HCT116 (cell line): ENCODE measurements at regions not wholly inside any gene's neighbourhood (a gene's known extent, or its start where the extent isn't known, plus 50 kb on each side); places are given as distances from the start of the nearest gene placed in this dataset.

Experiments
- ATAC-seq: fragments of 200-7000 bp; cut with Tn5 transposase; 2 replicates; pipeline ENCODE4 v1.9.1; 2020; ENCODE audit warnings: mild to moderate bottlenecking, moderate library complexity
- BruUV-seq: library from RNA; stranded (reverse); fragments of 400-500 nt; replicated peaks from 2 replicates; lab custom pipeline; 2021; lab: Mats Ljungman, UMichigan
- CTCF ChIA-PET: fragments of 300-600 bp; sonication (Branson Sonifier 250); formaldehyde crosslinking; loops from one replicate; lab custom pipeline; 2021; ENCODE audit warnings: antibody characterized with exemption; lab: Charles Lee
- POLR2A ChIA-PET: fragments of 300-600, 350-600 bp; sonication (Branson Sonifier 250); formaldehyde crosslinking; loops from one replicate; lab custom pipeline; 2021; ENCODE audit warnings: antibody characterized with exemption; lab: Charles Lee
- RAD21 ChIA-PET, 2 experiments: fragments of 300-600 bp; sonication (Branson Sonifier 250); formaldehyde crosslinking; loops; one replicate each; lab custom pipeline; 2023; ENCODE audit warnings: low total read pairs in 2 of 2; ENCODE audit not compliant: uncharacterized antibody in 2 of 2, unreplicated experiment in 2 of 2, low non-redundant PET in 1 of 2; lab: Charles Lee
- DNase-seq: peaks from one replicate; pipeline ENCODE4 v3.0.0-alpha.2; 2010; ENCODE audit warnings: low read depth, low spot score
- H2AFZ ChIP-seq: fragments of 200-600 bp; shearing (Covaris generic), sonication (generic); 2 replicates; pipeline ENCODE4 v1.6.1; 2017; ENCODE audit warnings: low read depth, mixed run types, mixed read lengths, antibody characterized with exemption, low read length; ENCODE audit not compliant: poor library complexity, severe bottlenecking
- H3K27ac ChIP-seq: 2 replicates; pipeline ENCODE4 v1.5.1; 2012; ENCODE audit warnings: low read depth, low read length
- H3K27me3 ChIP-seq: fragments of 200-600 bp; sonication (generic); 2 replicates; pipeline ENCODE4 v1.6.1; 2016; ENCODE audit warnings: mixed run types, low read length, mixed read lengths; ENCODE audit not compliant: insufficient read depth
- H3K36me3 ChIP-seq, 2 experiments: fragments of 200-500 bp in 1 of 2; fragments of 200-600 bp in 1 of 2; sonication (Bioruptor generic) in 1 of 2; sonication (generic) in 1 of 2; 2 replicates each; pipeline versions ENCODE4 v1.5.1 to v1.6.1; 2014 to 2016; ENCODE audit warnings: low read length in 2 of 2, inconsistent platforms in 1 of 2, mixed read lengths in 1 of 2, mixed run types in 1 of 2; ENCODE audit not compliant: insufficient read depth in 2 of 2, control insufficient read depth in 1 of 2
- H3K4me1 ChIP-seq, 2 experiments: fragments of 200-600 bp in 1 of 2; sonication (generic) in 1 of 2; 2 replicates each; pipeline versions ENCODE4 v1.5.1 to v1.6.1; 2012 to 2017; ENCODE audit warnings: low read length in 2 of 2, inconsistent platforms in 1 of 2, mild to moderate bottlenecking in 1 of 2, mixed read lengths in 1 of 2, mixed run types in 1 of 2, moderate library complexity in 1 of 2; ENCODE audit not compliant: insufficient read depth in 2 of 2, control insufficient read depth in 1 of 2
- H3K4me2 ChIP-seq: fragments of 200-600 bp; sonication (generic); 2 replicates; pipeline ENCODE4 v1.6.1; 2017; ENCODE audit warnings: mixed run types, low read length, mixed read lengths
- H3K4me3 ChIP-seq, 2 experiments: fragments of 200-600 bp in 1 of 2; sonication (generic) in 1 of 2; replicated peaks in 1 of 2; 2 replicates each; pipeline ENCODE4 v1.5.1; 2011 to 2016; ENCODE audit warnings: low read length in 2 of 2, control low read depth in 1 of 2, low read depth in 1 of 2, mild to moderate bottlenecking in 1 of 2, mixed read lengths in 1 of 2, mixed run types in 1 of 2
- H3K79me2 ChIP-seq: fragments of 200-600 bp; sonication (generic); 2 replicates; pipeline ENCODE4 v1.6.1; 2017; ENCODE audit warnings: mild to moderate bottlenecking, mixed run types, low read length, moderate library complexity, mixed read lengths; ENCODE audit not compliant: insufficient read depth
- H3K9ac ChIP-seq: fragments of 200-600 bp; sonication (generic); 2 replicates; pipeline ENCODE4 v1.6.1; 2016; ENCODE audit warnings: low read length, mixed read lengths
- H3K9me2 ChIP-seq: fragments of 200-600 bp; sonication (generic), shearing (Covaris generic); 2 replicates; pipeline ENCODE4 v1.6.1; 2017; ENCODE audit warnings: mixed run types, mild to moderate bottlenecking, moderate library complexity; ENCODE audit not compliant: insufficient read depth
- H3K9me3 ChIP-seq, 2 experiments: fragments of 200-500 bp in 1 of 2; fragments of 200-600 bp in 1 of 2; sonication (Bioruptor generic) in 1 of 2; sonication (generic) in 1 of 2; 2 replicates each; pipeline ENCODE4 v1.6.1; 2014 to 2017; ENCODE audit warnings: low read length in 2 of 2, mixed read lengths in 2 of 2, inconsistent platforms in 1 of 2, low read depth in 1 of 2, mild to moderate bottlenecking in 1 of 2, mixed run types in 1 of 2, moderate library complexity in 1 of 2; ENCODE audit not compliant: control insufficient read depth in 1 of 2, insufficient read depth in 1 of 2
- H4K20me1 ChIP-seq: fragments of 200-600 bp; sonication (generic), shearing (Covaris generic); 2 replicates; pipeline ENCODE4 v1.6.1; 2017; ENCODE audit warnings: mixed run types, mild to moderate bottlenecking, moderate library complexity; ENCODE audit not compliant: insufficient read depth
- CBX3 ChIP-seq: IDR thresholded peaks from 2 replicates; pipeline ENCODE4 v1.6.1; 2012; ENCODE audit warnings: low read depth
- CEBPB ChIP-seq: IDR thresholded peaks from 2 replicates; pipeline ENCODE4 v1.6.1; 2012; ENCODE audit warnings: low read depth
- EGR1 ChIP-seq: IDR thresholded peaks from 2 replicates; pipeline ENCODE4 v1.6.1; 2012; ENCODE audit warnings: low read depth
- ELF1 ChIP-seq: IDR thresholded peaks from 2 replicates; pipeline ENCODE4 v1.6.1; 2012; ENCODE audit warnings: low read depth, borderline replicate concordance
- EZH2 ChIP-seq: fragments of 200-600 bp; sonication (generic); IDR thresholded peaks from 2 replicates; pipeline ENCODE4 v1.6.1; 2017; ENCODE audit warnings: antibody characterized with exemption, mixed run types
- EZH2phosphoT487 ChIP-seq: fragments of 200-600 bp; IDR thresholded peaks from 2 replicates; pipeline ENCODE4 v1.6.1; 2018; ENCODE audit warnings: antibody characterized with exemption, borderline replicate concordance
- FOSL1 ChIP-seq: IDR thresholded peaks from 2 replicates; pipeline ENCODE4 v1.6.1; 2012; ENCODE audit warnings: low read depth
- JUND ChIP-seq: IDR thresholded peaks from 2 replicates; pipeline ENCODE4 v1.6.1; 2012
- POLR2A ChIP-seq: IDR thresholded peaks from 2 replicates; pipeline ENCODE4 v1.7.0; 2011; ENCODE audit warnings: borderline replicate concordance; ENCODE audit not compliant: insufficient read depth, insufficient read length; ENCODE audit errors: extremely low read depth
- POLR2AphosphoS5 ChIP-seq: IDR thresholded peaks from 2 replicates; pipeline ENCODE4 v1.6.1; 2011; ENCODE audit warnings: mild to moderate bottlenecking, low read depth, low read length, moderate library complexity
- RAD21 ChIP-seq: IDR thresholded peaks from 2 replicates; pipeline ENCODE4 v1.6.1; 2012; ENCODE audit warnings: low read depth, mild to moderate bottlenecking
- SP1 ChIP-seq: IDR thresholded peaks from 2 replicates; pipeline ENCODE4 v1.6.1; 2012; ENCODE audit warnings: low read depth
- SRF ChIP-seq: IDR thresholded peaks from 2 replicates; pipeline ENCODE4 v1.6.1; 2012; ENCODE audit warnings: low read depth
- TCF7L2 ChIP-seq: IDR thresholded peaks from 2 replicates; pipeline ENCODE4 v1.7.0; 2011; ENCODE audit warnings: borderline replicate concordance, inconsistent platforms; ENCODE audit not compliant: insufficient read depth, insufficient read length; ENCODE audit errors: extremely low read depth
- ZFX ChIP-seq: fragments of 450-650 bp; IDR thresholded peaks from 2 replicates; pipeline ENCODE4 v1.6.1; 2017
- ZNF274 ChIP-seq: fragments of 200-500 bp; sonication (Bioruptor generic); IDR thresholded peaks from 2 replicates; pipeline ENCODE4 v1.6.1; 2014; ENCODE audit warnings: mild to moderate bottlenecking, low read depth, low read length, inconsistent platforms
- intact Hi-C: fragments of 100-400 bp; cut with micrococcal nuclease; formaldehyde crosslinking; loops from 2 replicates; pipeline ENCODE4 v1.10.0; 2022
- TF ChIP-seq, protein P1 (sequence below): IDR thresholded peaks from 2 replicates; pipeline ENCODE4 v1.6.1; 2012; ENCODE audit warnings: low read depth
- TF ChIP-seq, protein P2 (sequence below), 3 experiments: fragments of 200-600 bp in 1 of 3; sonication (generic) in 1 of 3; IDR thresholded peaks in 2 of 3; conservative IDR thresholded peaks in 1 of 3; 2 replicates each; pipeline ENCODE4 v1.5.1; 2012 to 2017; ENCODE audit warnings: low read depth in 2 of 3, low read length in 2 of 3, antibody characterized with exemption in 1 of 3, borderline replicate concordance in 1 of 3, control low read depth in 1 of 3, mild to moderate bottlenecking in 1 of 3, mixed read lengths in 1 of 3, mixed run types in 1 of 3, moderate library complexity in 1 of 3; ENCODE audit not compliant: insufficient read depth in 1 of 3
- TF ChIP-seq, protein P3 (sequence below): IDR thresholded peaks from 2 replicates; pipeline ENCODE4 v1.6.1; 2012
- TF ChIP-seq, protein P4 (sequence below): IDR thresholded peaks from 2 replicates; pipeline ENCODE4 v1.6.1; 2012

DNA sequence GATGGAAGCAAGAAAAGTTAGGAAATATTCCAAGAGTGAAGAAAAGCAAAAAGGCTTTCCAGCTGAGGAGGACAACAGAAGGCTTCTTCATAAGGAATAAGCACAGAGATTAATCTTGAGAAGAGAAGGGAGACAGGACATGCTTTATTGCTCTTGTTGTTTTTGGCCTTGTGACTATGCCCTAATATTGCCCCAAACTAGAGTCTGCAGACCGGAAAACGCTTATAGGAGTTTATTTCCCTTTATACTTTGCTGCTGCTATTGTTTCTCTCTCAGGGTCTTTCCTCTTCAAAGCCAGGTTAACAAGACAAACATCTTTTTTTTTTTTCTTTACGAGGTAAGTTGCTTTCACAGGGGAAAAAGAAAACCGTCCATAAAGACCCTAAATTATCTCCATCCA lies 991.4 kb downstream of the ADGRL2 start:
- Histone ChIP-seq H3K9me3 (peaks cover 0 to 4% of the 10 kb centered on the region in 2 experiments; a peak in 2 of 4 replicates), H4K20me1 (no peaks in the 10 kb centered on the region), H3K4me3 (no peak overlapping the region), H3K9me2 (no peaks in the 10 kb centered on the region), H3K9ac (no peak overlapping the region), H3K79me2 (no peaks in the 10 kb centered on the region), H2AFZ (no peak overlapping the region), H3K4me1 (no peaks in the 10 kb centered on the region), H3K36me3 (no peaks in the 10 kb centered on the region), H3K27me3 (no peaks in the 10 kb centered on the region), H3K4me2 (no peak overlapping the region), H3K27ac (no peak overlapping the region)
- CTCF ChIA-PET: no interaction called here
- POLR2A ChIA-PET: no interaction called here
- BruUV-seq: no TSS peak
- DNase-seq (no peak), ATAC-seq (no peak)
- TF ChIP-seq RAD21 (no peak), JUND (no peak), ZFX (no peak), FOSL1 (no peak), POLR2AphosphoS5 (no peak), EZH2 (no peak), POLR2A (no peak), ELF1 (no peak), TCF7L2 (no peak), SP1 (no peak), EZH2phosphoT487 (no peak), CBX3 (no peak), SRF (no peak), CEBPB (no peak), EGR1 (no peak), ZNF274 (no peak)
- TF ChIP-seq, protein P1, sequence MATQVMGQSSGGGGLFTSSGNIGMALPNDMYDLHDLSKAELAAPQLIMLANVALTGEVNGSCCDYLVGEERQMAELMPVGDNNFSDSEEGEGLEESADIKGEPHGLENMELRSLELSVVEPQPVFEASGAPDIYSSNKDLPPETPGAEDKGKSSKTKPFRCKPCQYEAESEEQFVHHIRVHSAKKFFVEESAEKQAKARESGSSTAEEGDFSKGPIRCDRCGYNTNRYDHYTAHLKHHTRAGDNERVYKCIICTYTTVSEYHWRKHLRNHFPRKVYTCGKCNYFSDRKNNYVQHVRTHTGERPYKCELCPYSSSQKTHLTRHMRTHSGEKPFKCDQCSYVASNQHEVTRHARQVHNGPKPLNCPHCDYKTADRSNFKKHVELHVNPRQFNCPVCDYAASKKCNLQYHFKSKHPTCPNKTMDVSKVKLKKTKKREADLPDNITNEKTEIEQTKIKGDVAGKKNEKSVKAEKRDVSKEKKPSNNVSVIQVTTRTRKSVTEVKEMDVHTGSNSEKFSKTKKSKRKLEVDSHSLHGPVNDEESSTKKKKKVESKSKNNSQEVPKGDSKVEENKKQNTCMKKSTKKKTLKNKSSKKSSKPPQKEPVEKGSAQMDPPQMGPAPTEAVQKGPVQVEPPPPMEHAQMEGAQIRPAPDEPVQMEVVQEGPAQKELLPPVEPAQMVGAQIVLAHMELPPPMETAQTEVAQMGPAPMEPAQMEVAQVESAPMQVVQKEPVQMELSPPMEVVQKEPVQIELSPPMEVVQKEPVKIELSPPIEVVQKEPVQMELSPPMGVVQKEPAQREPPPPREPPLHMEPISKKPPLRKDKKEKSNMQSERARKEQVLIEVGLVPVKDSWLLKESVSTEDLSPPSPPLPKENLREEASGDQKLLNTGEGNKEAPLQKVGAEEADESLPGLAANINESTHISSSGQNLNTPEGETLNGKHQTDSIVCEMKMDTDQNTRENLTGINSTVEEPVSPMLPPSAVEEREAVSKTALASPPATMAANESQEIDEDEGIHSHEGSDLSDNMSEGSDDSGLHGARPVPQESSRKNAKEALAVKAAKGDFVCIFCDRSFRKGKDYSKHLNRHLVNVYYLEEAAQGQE: no peak
- TF ChIP-seq, protein P2, sequence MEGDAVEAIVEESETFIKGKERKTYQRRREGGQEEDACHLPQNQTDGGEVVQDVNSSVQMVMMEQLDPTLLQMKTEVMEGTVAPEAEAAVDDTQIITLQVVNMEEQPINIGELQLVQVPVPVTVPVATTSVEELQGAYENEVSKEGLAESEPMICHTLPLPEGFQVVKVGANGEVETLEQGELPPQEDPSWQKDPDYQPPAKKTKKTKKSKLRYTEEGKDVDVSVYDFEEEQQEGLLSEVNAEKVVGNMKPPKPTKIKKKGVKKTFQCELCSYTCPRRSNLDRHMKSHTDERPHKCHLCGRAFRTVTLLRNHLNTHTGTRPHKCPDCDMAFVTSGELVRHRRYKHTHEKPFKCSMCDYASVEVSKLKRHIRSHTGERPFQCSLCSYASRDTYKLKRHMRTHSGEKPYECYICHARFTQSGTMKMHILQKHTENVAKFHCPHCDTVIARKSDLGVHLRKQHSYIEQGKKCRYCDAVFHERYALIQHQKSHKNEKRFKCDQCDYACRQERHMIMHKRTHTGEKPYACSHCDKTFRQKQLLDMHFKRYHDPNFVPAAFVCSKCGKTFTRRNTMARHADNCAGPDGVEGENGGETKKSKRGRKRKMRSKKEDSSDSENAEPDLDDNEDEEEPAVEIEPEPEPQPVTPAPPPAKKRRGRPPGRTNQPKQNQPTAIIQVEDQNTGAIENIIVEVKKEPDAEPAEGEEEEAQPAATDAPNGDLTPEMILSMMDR (IDR thresholded peaks at IDR 0.05 in 2 of 3, conservative IDR thresholded peaks at IDR 0.05 in 1 of 3; ENCODE audit: borderline replicate concordance in 1 of 3, insufficient read depth in 1 of 3, low read depth in 2 of 3, low read length in 2 of 3): no peak
- TF ChIP-seq, protein P3, sequence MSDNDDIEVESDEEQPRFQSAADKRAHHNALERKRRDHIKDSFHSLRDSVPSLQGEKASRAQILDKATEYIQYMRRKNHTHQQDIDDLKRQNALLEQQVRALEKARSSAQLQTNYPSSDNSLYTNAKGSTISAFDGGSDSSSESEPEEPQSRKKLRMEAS: no peak
- TF ChIP-seq, protein P4, sequence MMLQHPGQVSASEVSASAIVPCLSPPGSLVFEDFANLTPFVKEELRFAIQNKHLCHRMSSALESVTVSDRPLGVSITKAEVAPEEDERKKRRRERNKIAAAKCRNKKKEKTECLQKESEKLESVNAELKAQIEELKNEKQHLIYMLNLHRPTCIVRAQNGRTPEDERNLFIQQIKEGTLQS: no peak
- intact Hi-C loops: no loop called here
- RAD21 ChIA-PET: no interaction called here
